Small intestine (tissue), 7 donors: ENCODE measurements at regions not wholly inside any gene's neighbourhood (a gene's known extent, or its start where the extent isn't known, plus 50 kb on each side); places are given as distances from the start of the nearest gene placed in this dataset.
"Not testable (repeated sequence)": the region's sequence is repeated elsewhere in the genome, so short reads cannot be mapped to it uniquely, and the experiment has no call there.

Experiments used
- DNase-seq, 2 donors: peaks; one replicate each; pipeline versions ENCODE4 v3.0.0 to v3.0.0-alpha.2; 2013
- FAIRE-seq: peaks from 2 replicates; lab custom pipeline; 2012; peaks lifted over from hg19 to GRCh38; lab: Jason Lieb, UNC
- H3K27ac ChIP-seq, 3 donors: one replicate each; pipeline ENCODE4 v1.5.1; 2013; ENCODE audit warnings: low read length in 2 of 3, mild to moderate bottlenecking in 2 of 3, control low read depth in 1 of 3, inconsistent platforms in 1 of 3, low read depth in 1 of 3, moderate library complexity in 1 of 3
- H3K27me3 ChIP-seq, 3 donors: one replicate each; pipeline ENCODE4 v1.6.1; 2013; ENCODE audit warnings: low read length in 3 of 3, inconsistent platforms in 1 of 3; ENCODE audit not compliant: control insufficient read depth in 3 of 3, insufficient read depth in 3 of 3
- H3K36me3 ChIP-seq, 3 donors: one replicate each; pipeline ENCODE4 v1.6.1; 2013; ENCODE audit warnings: low read length in 3 of 3, inconsistent platforms in 1 of 3, low read depth in 1 of 3, mild to moderate bottlenecking in 1 of 3, moderate library complexity in 1 of 3; ENCODE audit not compliant: control insufficient read depth in 3 of 3, insufficient read depth in 2 of 3
- H3K4me1 ChIP-seq, 3 donors: one replicate each; pipeline ENCODE4 v1.6.1; 2013; ENCODE audit warnings: low read length in 2 of 3, inconsistent platforms in 1 of 3, low read depth in 1 of 3, mild to moderate bottlenecking in 1 of 3, moderate library complexity in 1 of 3; ENCODE audit not compliant: control insufficient read depth in 3 of 3, insufficient read depth in 2 of 3
- H3K4me3 ChIP-seq, 3 donors: one replicate each; pipeline ENCODE4 v1.5.1; 2013; ENCODE audit warnings: low read length in 3 of 3, control low read depth in 1 of 3, inconsistent platforms in 1 of 3, low read depth in 1 of 3, mild to moderate bottlenecking in 1 of 3, moderate library complexity in 1 of 3
- H3K9me3 ChIP-seq, 2 donors: one replicate each; pipeline ENCODE4 v1.6.1; 2013; ENCODE audit warnings: low read depth in 1 of 2, low read length in 1 of 2; ENCODE audit not compliant: control insufficient read depth in 2 of 2, insufficient read depth in 1 of 2
- WGBS, 3 donors: extraction: QIAGEN DNeasy Blood & Tissue Kit; methylation state at CpG; one replicate each; pipeline ENCODE4 v1.1.7; 2013; 5-methylcytosine and 5-hydroxymethylcytosine counted together
- donor health status: healthy with polysubstance abuse.
- donor health status: control.
- donor health status: control.
- donor health status: Bipolar disorder and iron deficiency.
- donor health status: healthy.

DNA sequence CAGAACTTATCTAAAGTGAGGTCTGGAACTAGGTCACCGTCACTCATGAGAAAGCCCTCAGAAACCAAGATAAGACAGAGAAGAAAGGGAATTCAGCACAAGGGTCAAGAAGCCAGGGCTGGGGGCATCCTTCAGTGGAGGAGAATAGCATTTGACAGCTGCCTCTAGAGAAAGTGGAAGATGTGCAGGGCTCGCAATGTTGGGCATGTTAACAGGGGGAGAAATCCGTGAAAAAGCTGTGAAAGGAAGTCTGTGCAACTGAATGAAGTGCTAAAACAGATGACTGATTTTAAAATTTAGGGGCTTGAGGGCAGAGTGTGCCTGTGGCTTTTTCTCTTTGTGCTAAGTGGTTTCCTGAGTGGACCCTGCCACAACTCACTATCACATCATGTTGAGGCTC lies 97.7 kb upstream of the IFNG-AS1 start:
- Histone ChIP-seq H3K4me1 (peaks cover 0 to 17% (median 0%) of the 10 kb centered on the region in 3 donors), H3K4me3 (no peak overlapping the region), H3K27me3 (no peaks in the 10 kb centered on the region), H3K36me3 (no peaks in the 10 kb centered on the region), H3K27ac (no peak overlapping the region), H3K9me3 (no peaks in the 10 kb centered on the region)
- no peak for DNase-seq
- WGBS, 3 donors = 42 to 60% (median 58%) methylated on average over 3 of the region's 3 CpGs
- FAIRE-seq = no peak

GRCh38 chr12:67892259-67893021 lies 96.8 kb upstream of the IFNG-AS1 start:
- H3K27ac ChIP-seq = no peak overlapping the region
- H3K9me3 ChIP-seq = no peaks in the 10 kb centered on the region
- H3K4me1 ChIP-seq = peaks cover 0 to 17% (median 0%) of the 10 kb centered on the region in 3 donors
- H3K27me3 ChIP-seq = no peaks in the 10 kb centered on the region
- DNase-seq (no peak), FAIRE-seq (no peak)
- no peak overlapping the region for H3K4me3 ChIP-seq
- no peaks in the 10 kb centered on the region for H3K36me3 ChIP-seq
- WGBS, 3 donors = 68 to 77% (median 72%) methylated on average over 4 of the region's 4 CpGs

- FAIRE-seq (no peak), DNase-seq (no peak)
- H3K36me3 ChIP-seq = no peaks in the 10 kb centered on the region
- H3K27ac ChIP-seq = no peak overlapping the region
- 59 to 67% (median 66%) methylated on average over 7 of the region's 7 CpGs for WGBS, 3 donors
- H3K4me3 ChIP-seq = no peak overlapping the region
- H3K9me3 ChIP-seq = no peaks in the 10 kb centered on the region
- peaks cover 0 to 17% (median 0%) of the 10 kb centered on the region in 3 donors for H3K4me1 ChIP-seq
- H3K27me3 ChIP-seq = no peaks in the 10 kb centered on the region
These were observed 96.1 kb upstream of the IFNG-AS1 start for GRCh38 chr12:67893022-67893580.

GRCh38 chr12:67900418-67900817 lies 88.8 kb upstream of the IFNG-AS1 start:
- not testable (repeated sequence) for DNase-seq, H3K36me3 ChIP-seq, H3K4me1 ChIP-seq, H3K9me3 ChIP-seq, H3K27me3 ChIP-seq, FAIRE-seq, H3K4me3 ChIP-seq, H3K27ac ChIP-seq
- 82 to 87% (median 84%) methylated on average over 11 to 13 of the region's 13 CpGs for WGBS, 3 donors

DNA sequence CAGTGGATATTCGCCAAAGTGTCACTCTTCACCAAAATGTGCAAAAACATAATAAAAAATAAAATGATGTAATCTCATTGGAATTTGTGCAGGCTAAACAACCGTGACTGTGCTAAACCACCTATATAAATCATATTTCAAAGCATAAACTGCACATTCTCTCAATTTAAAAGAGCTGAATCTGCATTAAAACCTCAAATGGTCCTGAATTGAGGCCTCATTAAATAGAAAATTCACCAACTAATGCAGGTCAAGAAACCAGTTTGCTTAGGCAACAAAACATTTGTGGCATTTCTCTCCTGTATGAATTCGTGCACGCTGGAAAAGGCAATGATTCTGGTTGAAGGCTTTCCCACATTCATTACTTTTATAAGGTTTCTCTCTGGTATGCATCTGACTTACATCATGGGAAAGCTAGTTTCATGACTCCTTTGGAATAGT lies 80.1 kb upstream of the IFNG-AS1 start:
- Histone ChIP-seq H3K27ac (no peak overlapping the region), H3K36me3 (no peaks in the 10 kb centered on the region), H3K9me3 (no peaks in the 10 kb centered on the region), H3K4me1 (no peaks in the 10 kb centered on the region), H3K27me3 (no peaks in the 10 kb centered on the region), H3K4me3 (no peak overlapping the region)
- 81 to 87% (median 85%) methylated on average over 4 of the region's 4 CpGs for WGBS, 3 donors
- no peak for FAIRE-seq
- DNase-seq = no peak

DNA sequence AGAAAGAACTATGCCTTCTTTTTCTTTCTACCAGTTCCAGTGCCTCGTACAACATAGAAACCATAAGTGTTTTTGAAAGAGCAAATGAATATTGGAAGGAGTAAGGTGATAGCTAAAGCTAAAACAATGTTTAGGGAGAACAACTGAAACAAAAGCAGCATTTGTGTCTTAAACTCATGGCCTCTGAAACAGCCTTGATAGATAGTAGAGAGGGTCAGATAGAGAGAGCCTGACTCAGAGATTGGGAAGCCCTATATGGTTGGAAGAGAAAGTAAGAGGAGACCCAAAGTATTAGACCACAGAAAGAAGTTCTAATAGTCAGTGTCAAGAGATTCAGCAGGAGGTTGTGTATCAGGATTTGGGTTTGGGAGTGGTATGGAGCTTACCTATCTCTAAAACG lies 79.6 kb upstream of the IFNG-AS1 start:
- H3K36me3 ChIP-seq = no peaks in the 10 kb centered on the region
- H3K9me3 ChIP-seq = no peaks in the 10 kb centered on the region
- H3K4me3 ChIP-seq = no peak overlapping the region
- no peaks in the 10 kb centered on the region for H3K4me1 ChIP-seq
- FAIRE-seq (no peak), DNase-seq (no peak)
- 63 to 84% (median 71%) methylated on average over 2 of the region's 2 CpGs for WGBS, 3 donors
- no peaks in the 10 kb centered on the region for H3K27me3 ChIP-seq
- H3K27ac ChIP-seq = no peak overlapping the region

DNA sequence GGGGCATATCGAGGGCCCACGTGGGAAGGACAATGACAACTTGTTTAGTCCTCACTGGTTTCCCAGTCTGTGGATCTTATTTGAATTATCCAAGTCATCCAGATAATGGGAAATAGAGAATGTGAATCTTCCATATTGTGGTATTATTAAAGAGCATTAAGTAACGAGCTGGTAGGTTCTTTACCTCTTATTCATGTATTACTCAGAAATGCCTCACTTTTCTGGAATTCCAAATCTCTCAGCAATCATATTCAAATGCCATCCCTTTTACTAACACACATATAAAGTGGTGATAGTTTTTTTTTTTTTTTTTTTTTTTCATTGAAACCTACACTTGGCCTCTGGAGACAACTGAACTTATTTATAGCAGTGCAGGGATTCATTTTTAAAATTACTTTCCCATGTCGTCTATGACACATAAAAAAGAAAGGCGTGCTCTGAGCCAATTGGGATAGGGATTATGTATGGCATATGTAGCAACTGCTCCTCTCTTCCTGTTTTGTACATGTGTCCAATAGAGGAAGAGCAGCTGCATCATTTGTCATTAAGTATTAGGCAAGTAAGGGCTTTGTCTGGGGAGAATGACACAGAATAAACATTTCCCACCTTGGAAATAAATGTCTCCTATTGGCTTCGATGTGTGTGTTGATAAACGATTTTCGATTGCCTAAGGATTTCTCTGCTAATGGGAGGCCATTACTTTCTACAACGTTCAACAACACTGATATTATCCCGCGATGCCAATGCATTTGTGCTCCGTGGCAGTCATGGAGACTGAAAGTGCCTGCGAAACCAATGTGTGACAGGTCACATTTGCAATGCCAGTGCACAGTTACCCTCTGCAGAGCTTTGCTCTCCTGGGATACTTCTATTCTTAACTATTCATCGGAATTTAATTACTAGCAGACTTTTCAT lies 78.6 kb upstream of the IFNG-AS1 start:
- H3K9me3 ChIP-seq = no peaks in the 10 kb centered on the region
- no peak for DNase-seq
- H3K27ac ChIP-seq = no peak overlapping the region
- FAIRE-seq = no peak
- no peaks in the 10 kb centered on the region for H3K27me3 ChIP-seq
- no peaks in the 10 kb centered on the region for H3K4me1 ChIP-seq
- no peak overlapping the region for H3K4me3 ChIP-seq
- no peaks in the 10 kb centered on the region for H3K36me3 ChIP-seq
- 72 to 77% (median 73%) methylated on average over 14 of the region's 14 CpGs for WGBS, 3 donors

- WGBS, 3 donors = 78 to 91% (median 88%) methylated on average over 5 of the region's 5 CpGs
These were observed 78.0 kb upstream of the IFNG-AS1 start for GRCh38 chr12:67911275-67911600.

More at GRCh38 chr12:67911275-67911600, 78.0 kb upstream of the IFNG-AS1 start:
- no peak for DNase-seq
- no peak for FAIRE-seq
- Histone ChIP-seq H3K9me3 (no peaks in the 10 kb centered on the region), H3K27me3 (no peaks in the 10 kb centered on the region), H3K4me1 (no peaks in the 10 kb centered on the region), H3K4me3 (no peak overlapping the region), H3K27ac (no peak overlapping the region), H3K36me3 (no peaks in the 10 kb centered on the region)
